Ovary (tissue), 3 donors: ENCODE measurements at regions not wholly inside any gene's neighbourhood (a gene's known extent, or its start where the extent isn't known, plus 50 kb on each side); places are given as distances from the start of the nearest gene placed in this dataset.

Experiments used
- POLR2A ChIP-seq: fragments of 450-650 bp; IDR thresholded peaks from one replicate; pipeline ENCODE4 v1.6.1; 2017; ENCODE audit warnings: antibody characterized with exemption, mild to moderate bottlenecking, moderate library complexity
- TF ChIP-seq, protein P1 (sequence below), 3 donors: fragments of 450-650 bp in 2 of 3; fragments of 200-600 bp in 1 of 3; IDR thresholded peaks; one replicate each; pipeline versions ENCODE4 v1.5.1 to v1.8.0; 2016 to 2022; ENCODE audit warnings: antibody characterized with exemption in 3 of 3, mild to moderate bottlenecking in 1 of 3
- donor health status: DM: no; HTN: no; CAD: no.

DNA sequence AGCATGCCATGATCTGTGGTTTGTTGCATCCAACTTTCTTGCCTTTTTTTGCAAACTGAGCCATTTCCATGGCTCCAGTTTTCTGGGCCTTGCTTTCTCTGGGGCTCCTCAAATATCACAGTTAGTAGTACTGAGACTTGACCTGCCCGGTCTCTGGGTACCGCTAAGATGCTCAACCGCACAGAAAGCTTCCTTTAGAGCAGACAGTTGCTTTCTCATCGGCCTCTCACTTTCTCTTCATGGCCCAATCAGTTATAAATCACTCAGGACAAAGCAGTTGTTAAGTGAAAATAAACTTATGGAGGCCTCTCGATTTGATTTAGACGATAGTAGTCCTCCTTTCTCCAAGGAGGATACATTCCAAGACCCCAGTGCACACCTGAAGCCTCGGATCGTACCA is 141.2 kb upstream of the ASB18 start:
- TF ChIP-seq, protein P1, sequence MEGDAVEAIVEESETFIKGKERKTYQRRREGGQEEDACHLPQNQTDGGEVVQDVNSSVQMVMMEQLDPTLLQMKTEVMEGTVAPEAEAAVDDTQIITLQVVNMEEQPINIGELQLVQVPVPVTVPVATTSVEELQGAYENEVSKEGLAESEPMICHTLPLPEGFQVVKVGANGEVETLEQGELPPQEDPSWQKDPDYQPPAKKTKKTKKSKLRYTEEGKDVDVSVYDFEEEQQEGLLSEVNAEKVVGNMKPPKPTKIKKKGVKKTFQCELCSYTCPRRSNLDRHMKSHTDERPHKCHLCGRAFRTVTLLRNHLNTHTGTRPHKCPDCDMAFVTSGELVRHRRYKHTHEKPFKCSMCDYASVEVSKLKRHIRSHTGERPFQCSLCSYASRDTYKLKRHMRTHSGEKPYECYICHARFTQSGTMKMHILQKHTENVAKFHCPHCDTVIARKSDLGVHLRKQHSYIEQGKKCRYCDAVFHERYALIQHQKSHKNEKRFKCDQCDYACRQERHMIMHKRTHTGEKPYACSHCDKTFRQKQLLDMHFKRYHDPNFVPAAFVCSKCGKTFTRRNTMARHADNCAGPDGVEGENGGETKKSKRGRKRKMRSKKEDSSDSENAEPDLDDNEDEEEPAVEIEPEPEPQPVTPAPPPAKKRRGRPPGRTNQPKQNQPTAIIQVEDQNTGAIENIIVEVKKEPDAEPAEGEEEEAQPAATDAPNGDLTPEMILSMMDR (IDR thresholded peaks at IDR 0.05) = no peak
- TF ChIP-seq POLR2A = no peak
